ENCODE measurements at regions not wholly inside any gene's neighbourhood (a gene's known extent, or its start where the extent isn't known, plus 50 kb on each side); places are given as distances from the start of the nearest gene placed in this dataset.

DNA sequence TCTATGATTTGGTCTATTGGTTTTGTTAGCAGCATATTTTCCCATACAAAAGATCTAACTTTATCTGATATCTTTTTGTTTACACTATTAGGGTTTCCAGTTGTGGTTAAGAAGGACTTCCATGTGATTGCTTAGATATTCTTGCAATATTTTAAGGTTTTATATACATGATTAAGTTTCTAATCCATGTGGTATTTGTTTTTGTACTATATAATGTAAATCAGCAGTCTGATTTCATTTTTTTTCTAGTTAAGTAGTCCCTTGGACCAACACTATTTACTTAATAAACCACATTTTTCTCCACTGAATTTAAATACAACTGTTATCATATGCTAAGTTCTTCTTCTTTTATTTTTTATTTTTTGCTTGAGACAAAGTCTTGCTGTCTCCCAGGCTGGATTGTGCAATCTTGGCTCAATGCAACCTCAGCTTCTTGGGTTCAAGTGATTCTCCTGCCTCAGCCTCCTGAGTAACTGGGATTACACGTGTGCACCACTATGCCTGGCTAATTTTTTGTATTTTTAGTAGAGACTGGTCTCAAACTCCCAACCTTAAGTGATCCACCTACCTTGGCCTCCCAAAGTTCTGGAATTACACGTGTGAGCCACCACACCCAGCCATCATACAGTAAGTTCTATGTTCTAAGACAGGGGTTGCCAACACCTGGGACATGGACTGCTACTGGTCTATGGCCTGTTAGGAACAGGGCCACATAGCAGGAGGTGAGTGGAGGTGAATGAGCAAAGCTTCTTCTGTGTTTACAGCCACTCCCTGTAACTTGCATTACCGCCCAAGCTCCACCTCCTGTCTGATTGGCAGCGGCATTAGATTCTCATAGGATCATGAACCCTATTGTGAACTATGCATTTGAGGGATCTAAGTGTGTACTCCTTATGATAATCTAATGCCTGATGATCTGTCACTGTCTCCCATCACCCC lies 58.5 kb upstream of the RAB27B start:
- no peak for DNase-seq (ENCODE audit: low read depth)

GRCh38 chr18:54772056-54772455 lies 56.2 kb upstream of the RAB27B start:
- no peak for DNase-seq (ENCODE audit: low read depth)

- DNase-seq (ENCODE audit: low read depth) = no peak
Measured at GRCh38 chr18:54774423-54774822, 53.9 kb upstream of the RAB27B start.

- no peak for DNase-seq (ENCODE audit: low read depth)
Measured at GRCh38 chr18:54774981-54775665, 53.2 kb upstream of the RAB27B start.

DNA sequence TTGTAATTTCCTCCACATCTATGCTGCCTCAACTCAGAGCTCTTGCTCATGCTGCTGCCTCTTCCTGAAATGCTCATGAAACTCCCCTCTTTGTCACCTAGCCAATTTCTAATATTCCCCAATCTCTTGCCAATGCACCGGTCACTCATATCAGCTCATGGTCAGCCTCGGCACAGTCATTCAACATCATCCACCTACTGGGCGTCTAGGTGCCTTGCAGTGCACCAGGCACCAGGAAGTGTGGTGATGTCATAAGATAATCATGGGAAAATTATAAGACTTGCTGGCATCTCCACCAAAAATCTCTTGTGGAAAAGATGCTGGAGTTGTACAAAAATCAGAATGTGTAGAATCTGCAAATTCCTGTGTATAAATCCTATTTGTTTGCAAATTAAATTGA lies 52.6 kb upstream of the RAB27B start:
- peak; percentile 73 for DNase-seq (ENCODE audit: low read depth)

GRCh38 chr18:54776282-54776977 lies 51.8 kb upstream of the RAB27B start:
- DNase-seq (ENCODE audit: low read depth) = peak; percentile 98

DNA sequence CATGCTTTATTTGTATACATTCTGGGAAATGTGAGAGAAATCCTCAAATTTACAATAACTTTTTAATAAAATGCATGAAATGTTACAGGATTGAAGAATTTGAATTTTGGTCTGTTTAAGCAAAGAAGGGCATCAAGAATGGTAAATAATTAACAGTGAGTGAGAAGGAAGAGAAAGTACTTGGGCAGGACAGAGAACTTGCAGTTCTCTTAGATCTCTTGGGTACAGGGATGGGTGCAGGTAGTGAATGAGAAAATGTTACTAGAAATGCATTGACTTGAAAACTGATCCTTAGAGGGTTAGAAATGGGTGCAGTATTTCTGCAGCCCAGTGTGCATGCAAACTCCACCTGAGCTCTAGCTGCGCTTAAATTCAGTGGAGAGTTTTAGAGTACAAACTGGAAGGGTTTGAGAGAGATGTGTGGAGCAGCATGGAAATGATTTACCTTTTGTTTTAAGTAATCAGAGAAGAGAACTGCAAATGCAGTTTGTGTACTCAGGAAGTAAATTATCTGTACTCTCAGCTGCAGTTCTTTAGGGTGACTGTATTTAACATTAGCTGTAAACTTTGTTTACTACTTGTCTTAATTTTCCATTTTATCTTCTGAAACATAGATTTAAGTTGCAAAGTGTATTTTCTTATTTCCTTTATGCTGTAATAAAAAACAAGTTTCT lies 51.0 kb upstream of the RAB27B start:
- DNase-seq (ENCODE audit: low read depth) = no peak

DNA sequence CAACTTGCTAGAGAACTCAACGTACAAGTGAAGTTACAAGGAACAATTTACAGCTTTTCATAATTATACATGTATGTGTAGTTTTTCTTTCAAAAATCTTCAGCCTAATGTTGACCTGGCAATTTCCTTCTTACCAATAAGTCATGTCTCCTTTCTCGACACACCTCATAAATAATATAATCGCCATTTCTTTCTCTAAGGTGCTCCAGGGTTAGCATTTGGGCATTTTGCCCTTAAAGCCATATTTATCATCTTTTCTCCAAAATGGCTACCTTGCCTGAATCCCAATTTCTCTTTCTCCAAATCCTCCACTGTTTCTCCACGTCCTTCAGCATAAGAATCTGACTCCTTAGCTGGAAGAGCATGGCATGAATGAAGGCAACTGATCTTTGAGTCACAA lies 50.3 kb upstream of the RAB27B start:
- DNase-seq (ENCODE audit: low read depth) = no peak

Data from non-pigmented ciliary epithelial cell (primary cell).